Loucy (cell line): ENCODE measurements at regions not wholly inside any gene's neighbourhood (a gene's known extent, or its start where the extent isn't known, plus 50 kb on each side); places are given as distances from the start of the nearest gene placed in this dataset.

Experiments
- H2AFZ ChIP-seq: fragments of 200-600 bp; sonication (generic); 2 replicates; pipeline ENCODE4 v1.6.0; 2016; ENCODE audit warnings: antibody characterized with exemption, mild to moderate bottlenecking, low read length, moderate library complexity
- H3F3A ChIP-seq: fragments of 200-600 bp; 2 replicates; pipeline ENCODE4 v1.6.0; 2016; ENCODE audit warnings: antibody characterized with exemption, low read depth, mild to moderate bottlenecking
- H3K27me3 ChIP-seq: fragments of 200-600 bp; sonication (generic); 2 replicates; pipeline ENCODE4 v1.6.1; 2014; ENCODE audit warnings: low read length, mild to moderate bottlenecking; ENCODE audit not compliant: insufficient read depth, poor library complexity, severe bottlenecking
- H3K36me3 ChIP-seq: fragments of 200-600 bp; sonication (generic); 2 replicates; pipeline ENCODE4 v1.6.1; 2016; ENCODE audit warnings: low read length; ENCODE audit not compliant: insufficient read depth
- H3K4me1 ChIP-seq: fragments of 200-600 bp; sonication (generic); 2 replicates; pipeline ENCODE4 v1.5.1; 2014; ENCODE audit warnings: low read length, mild to moderate bottlenecking; ENCODE audit not compliant: insufficient read depth, poor library complexity, severe bottlenecking
- H3K4me2 ChIP-seq: fragments of 200-600 bp; sonication (generic); 2 replicates; pipeline ENCODE4 v1.6.0; 2014; ENCODE audit warnings: antibody characterized with exemption, low read length, low read depth, mild to moderate bottlenecking; ENCODE audit not compliant: poor library complexity, severe bottlenecking
- H3K4me3 ChIP-seq: fragments of 200-600 bp; sonication (generic); 2 replicates; pipeline ENCODE4 v1.5.1; 2014; ENCODE audit warnings: low read length, mild to moderate bottlenecking, mixed read lengths; ENCODE audit not compliant: poor library complexity, severe bottlenecking
- H3K79me2 ChIP-seq: fragments of 200-600 bp; sonication (generic); 2 replicates; pipeline ENCODE4 v1.6.1; 2014; ENCODE audit warnings: low read length; ENCODE audit not compliant: insufficient read depth
- H3K9ac ChIP-seq: fragments of 200-600 bp; sonication (generic); 2 replicates; pipeline ENCODE4 v1.6.0; 2014; ENCODE audit warnings: mild to moderate bottlenecking, low read depth, low read length, moderate library complexity; ENCODE audit not compliant: poor library complexity, severe bottlenecking
- H3K9me2 ChIP-seq: fragments of 200-600 bp; sonication (generic); replicated peaks from 2 replicates; pipeline ENCODE4 v1.6.1; 2016; ENCODE audit warnings: low read depth, low read length, mixed read lengths
- H3K9me3 ChIP-seq: fragments of 200-600 bp; sonication (generic); 2 replicates; pipeline ENCODE4 v1.6.1; 2014; ENCODE audit warnings: mild to moderate bottlenecking, antibody characterized with exemption, low read length, low read depth; ENCODE audit not compliant: insufficient read depth
- H4K20me1 ChIP-seq: fragments of 200-600 bp; sonication (generic); 2 replicates; pipeline ENCODE4 v1.6.0; 2014; ENCODE audit warnings: antibody characterized with exemption, low read length, mild to moderate bottlenecking; ENCODE audit not compliant: insufficient read depth, poor library complexity, severe bottlenecking
- EZH2phosphoT487 ChIP-seq: fragments of 200-600 bp; IDR thresholded peaks from 2 replicates; pipeline ENCODE4 v1.6.1; 2018; ENCODE audit warnings: antibody characterized with exemption, mild to moderate bottlenecking, moderate library complexity, borderline replicate concordance
- TF ChIP-seq, protein P1 (sequence below): fragments of 200-600 bp; sonication (generic); conservative IDR thresholded peaks from 2 replicates; pipeline ENCODE4 v1.5.1; 2014; ENCODE audit warnings: mild to moderate bottlenecking, antibody characterized with exemption, low read length

- no peaks in the 10 kb centered on the region; the same call in 1 of the 2 replicates for H3K36me3 ChIP-seq
- peaks cover 31% of the 10 kb centered on the region for H3K79me2 ChIP-seq
- H3K4me3 ChIP-seq: no peak overlapping the region
- H2AFZ ChIP-seq: no peak overlapping the region
- H4K20me1 ChIP-seq: no peaks in the 10 kb centered on the region
- peaks cover 6% of the 10 kb centered on the region for H3K4me1 ChIP-seq
- no peaks in the 10 kb centered on the region for H3K9me2 ChIP-seq
- TF ChIP-seq EZH2phosphoT487: no peak
- TF ChIP-seq, protein P1, sequence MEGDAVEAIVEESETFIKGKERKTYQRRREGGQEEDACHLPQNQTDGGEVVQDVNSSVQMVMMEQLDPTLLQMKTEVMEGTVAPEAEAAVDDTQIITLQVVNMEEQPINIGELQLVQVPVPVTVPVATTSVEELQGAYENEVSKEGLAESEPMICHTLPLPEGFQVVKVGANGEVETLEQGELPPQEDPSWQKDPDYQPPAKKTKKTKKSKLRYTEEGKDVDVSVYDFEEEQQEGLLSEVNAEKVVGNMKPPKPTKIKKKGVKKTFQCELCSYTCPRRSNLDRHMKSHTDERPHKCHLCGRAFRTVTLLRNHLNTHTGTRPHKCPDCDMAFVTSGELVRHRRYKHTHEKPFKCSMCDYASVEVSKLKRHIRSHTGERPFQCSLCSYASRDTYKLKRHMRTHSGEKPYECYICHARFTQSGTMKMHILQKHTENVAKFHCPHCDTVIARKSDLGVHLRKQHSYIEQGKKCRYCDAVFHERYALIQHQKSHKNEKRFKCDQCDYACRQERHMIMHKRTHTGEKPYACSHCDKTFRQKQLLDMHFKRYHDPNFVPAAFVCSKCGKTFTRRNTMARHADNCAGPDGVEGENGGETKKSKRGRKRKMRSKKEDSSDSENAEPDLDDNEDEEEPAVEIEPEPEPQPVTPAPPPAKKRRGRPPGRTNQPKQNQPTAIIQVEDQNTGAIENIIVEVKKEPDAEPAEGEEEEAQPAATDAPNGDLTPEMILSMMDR: no peak
- no peak overlapping the region for H3K9ac ChIP-seq
- no peaks in the 10 kb centered on the region for H3K9me3 ChIP-seq
- no peaks in the 10 kb centered on the region for H3F3A ChIP-seq
- H3K4me2 ChIP-seq: no peak overlapping the region
- H3K27me3 ChIP-seq: no peaks in the 10 kb centered on the region
Measured at GRCh38 chr1:232551386-232551785, 78.5 kb downstream of the SIPA1L2 start.

DNA sequence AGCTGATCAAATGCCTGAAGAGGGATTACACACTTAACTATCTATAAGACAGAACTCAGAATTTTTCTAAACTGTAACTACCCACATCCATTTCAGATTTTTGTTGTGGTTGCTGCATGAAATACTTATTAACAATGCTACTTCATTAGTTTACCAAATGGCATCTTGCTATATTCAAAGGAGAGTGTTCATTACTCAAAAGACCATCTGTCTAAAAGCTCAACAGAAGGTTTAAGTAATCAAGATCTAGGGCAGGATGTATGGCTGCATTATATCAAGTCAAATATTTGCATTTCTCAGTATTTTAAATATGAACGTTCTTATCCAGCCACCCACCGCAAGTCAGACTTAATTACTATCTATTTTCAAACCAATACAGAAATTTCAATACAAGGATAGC is 79.9 kb downstream of the SIPA1L2 start:
- H3K27me3 ChIP-seq: no peaks in the 10 kb centered on the region
- no peaks in the 10 kb centered on the region; the same call in 1 of the 2 replicates for H3K36me3 ChIP-seq
- no peak overlapping the region for H3K4me3 ChIP-seq
- H3K4me2 ChIP-seq: no peak overlapping the region
- H3K9ac ChIP-seq: no peak overlapping the region
- no peaks in the 10 kb centered on the region for H4K20me1 ChIP-seq
- no peaks in the 10 kb centered on the region for H3K9me3 ChIP-seq
- H3F3A ChIP-seq: no peaks in the 10 kb centered on the region
- H3K4me1 ChIP-seq: peaks cover 6% of the 10 kb centered on the region
- TF ChIP-seq EZH2phosphoT487: no peak
- TF ChIP-seq, protein P1: no peak
- peaks cover 22% of the 10 kb centered on the region for H3K79me2 ChIP-seq
- no peaks in the 10 kb centered on the region for H3K9me2 ChIP-seq
- H2AFZ ChIP-seq: no peak overlapping the region

GRCh38 chr1:232548691-232549090 is 81.2 kb downstream of the SIPA1L2 start:
- Histone ChIP-seq H3K9ac (no peak overlapping the region), H3K4me1 (peaks cover 6% of the 10 kb centered on the region), H3K27me3 (no peaks in the 10 kb centered on the region), H3K79me2 (peaks cover 17% of the 10 kb centered on the region), H3K9me3 (no peaks in the 10 kb centered on the region), H2AFZ (no peak overlapping the region), H3K4me3 (no peak overlapping the region), H3K4me2 (no peak overlapping the region), H3K9me2 (no peaks in the 10 kb centered on the region), H4K20me1 (no peaks in the 10 kb centered on the region), H3K36me3 (no peaks in the 10 kb centered on the region), H3F3A (no peaks in the 10 kb centered on the region)
- TF ChIP-seq EZH2phosphoT487: no peak
- TF ChIP-seq, protein P1: no peak
